OCI-LY7 (cell line): ENCODE measurements at regions not wholly inside any gene's neighbourhood (a gene's known extent, or its start where the extent isn't known, plus 50 kb on each side); places are given as distances from the start of the nearest gene placed in this dataset.

Experiments
- BruUV-seq: library from RNA; stranded (reverse); fragments of 400-500 nt; replicated peaks from 2 replicates; lab custom pipeline; 2021; lab: Mats Ljungman, UMichigan
- CTCF ChIA-PET: fragments of 300-600 bp; sonication (Branson Sonifier 250); formaldehyde crosslinking; loops from one replicate; lab custom pipeline; 2022; ENCODE audit warnings: antibody characterized with exemption; ENCODE audit not compliant: unreplicated experiment; lab: Charles Lee
- POLR2A ChIA-PET: fragments of 300-600 bp; sonication (Branson Sonifier 250); formaldehyde crosslinking; loops from one replicate; lab custom pipeline; 2022; ENCODE audit warnings: antibody characterized with exemption; lab: Charles Lee
- DNase-seq: peaks from one replicate; pipeline ENCODE4 v3.0.0-alpha.2; 2015; ENCODE audit warnings: low spot score
- H2AFZ ChIP-seq: fragments of 200-600 bp; sonication (generic), shearing (Covaris generic); 2 replicates; pipeline ENCODE4 v1.6.1; 2014; ENCODE audit warnings: mild to moderate bottlenecking, antibody characterized with exemption, low read length, moderate library complexity
- H3K27ac ChIP-seq: fragments of 200-600 bp; sonication (generic); 2 replicates; pipeline ENCODE4 v1.5.1; 2014; ENCODE audit warnings: mixed run types, low read depth, mild to moderate bottlenecking, moderate library complexity, low read length, inconsistent platforms; ENCODE audit not compliant: poor library complexity, severe bottlenecking
- H3K36me3 ChIP-seq: fragments of 200-600 bp; sonication (generic); 2 replicates; pipeline ENCODE4 v1.6.1; 2014; ENCODE audit warnings: mild to moderate bottlenecking, antibody characterized with exemption, low read length, moderate library complexity, mixed read lengths; ENCODE audit not compliant: insufficient read depth
- H3K4me1 ChIP-seq: fragments of 200-600 bp; sonication (generic); 2 replicates; pipeline ENCODE4 v1.5.1; 2014; ENCODE audit warnings: mild to moderate bottlenecking, low read length; ENCODE audit not compliant: insufficient read depth, poor library complexity, severe bottlenecking
- H3K4me2 ChIP-seq: fragments of 200-600 bp; sonication (generic); 2 replicates; pipeline ENCODE4 v1.6.1; 2014; ENCODE audit warnings: mild to moderate bottlenecking, low read length
- H3K4me3 ChIP-seq: fragments of 200-600 bp; sonication (generic); 2 replicates; pipeline ENCODE4 v1.5.1; 2014; ENCODE audit warnings: mild to moderate bottlenecking, low read depth, low read length; ENCODE audit not compliant: poor library complexity, severe bottlenecking
- H3K79me2 ChIP-seq: fragments of 200-600 bp; sonication (generic); 2 replicates; pipeline ENCODE4 v1.6.1; 2016; ENCODE audit warnings: low read depth, mild to moderate bottlenecking, low read length, moderate library complexity, mixed read lengths; ENCODE audit not compliant: insufficient read depth
- H3K9me2 ChIP-seq: fragments of 200-600 bp; sonication (generic); 2 replicates; pipeline ENCODE4 v1.6.1; 2016; ENCODE audit warnings: mild to moderate bottlenecking, low read length, mixed read lengths; ENCODE audit not compliant: insufficient read depth
- H3K9me3 ChIP-seq: fragments of 200-600 bp; sonication (generic); 2 replicates; pipeline ENCODE4 v1.6.1; 2014; ENCODE audit warnings: mild to moderate bottlenecking, mixed run types, low read length, mixed read lengths
- H4K20me1 ChIP-seq: fragments of 200-600 bp; sonication (generic); 2 replicates; pipeline ENCODE4 v1.6.1; 2014; ENCODE audit warnings: mild to moderate bottlenecking, antibody characterized with exemption, low read length, moderate library complexity, mixed read lengths; ENCODE audit not compliant: insufficient read depth
- EZH2phosphoT487 ChIP-seq: fragments of 200-600 bp; sonication (generic); IDR thresholded peaks from 2 replicates; pipeline ENCODE4 v1.6.1; 2018; ENCODE audit warnings: low read depth, borderline replicate concordance, mild to moderate bottlenecking, mixed run types, antibody characterized with exemption, low read length, moderate library complexity, mixed read lengths
- intact Hi-C: fragments of 100-400 bp; cut with micrococcal nuclease; formaldehyde crosslinking; loops from one replicate; pipeline ENCODE4 v1.10.0; 2022; ENCODE audit not compliant: unreplicated experiment
- TF ChIP-seq, protein P1 (sequence below): fragments of 200-600 bp; sonication (generic); conservative IDR thresholded peaks from 2 replicates; pipeline ENCODE4 v1.5.1; 2014; ENCODE audit warnings: mild to moderate bottlenecking, antibody characterized with exemption, low read length, moderate library complexity, mixed read lengths

DNA sequence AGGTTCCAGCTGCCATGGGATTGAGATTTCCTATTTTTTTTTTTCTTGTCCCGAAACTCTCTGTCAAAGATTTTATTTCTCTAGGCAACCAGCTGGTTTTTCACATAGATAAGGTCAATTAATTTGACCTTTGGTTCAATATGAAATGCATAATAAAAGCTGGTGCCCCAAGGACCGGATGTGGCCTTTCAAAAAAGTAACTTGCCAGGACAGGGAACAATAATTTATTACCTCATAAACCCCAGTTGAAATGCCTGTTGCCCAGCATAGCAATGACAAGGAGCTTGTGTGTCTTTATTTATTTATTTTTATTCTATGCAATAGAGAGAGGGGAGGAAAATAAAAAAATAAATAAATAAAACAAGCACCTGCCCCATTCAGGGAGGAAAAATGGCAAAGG lies 472.7 kb downstream of the KCNJ2 start:
- Histone ChIP-seq H3K9me3 (no peaks in the 10 kb centered on the region), H3K4me1 (no peaks in the 10 kb centered on the region), H3K27ac (no peak overlapping the region), H2AFZ (no peak overlapping the region), H3K79me2 (no peaks in the 10 kb centered on the region), H3K36me3 (no peaks in the 10 kb centered on the region), H4K20me1 (no peaks in the 10 kb centered on the region), H3K9me2 (no peaks in the 10 kb centered on the region), H3K4me3 (no peak overlapping the region), H3K4me2 (no peak overlapping the region)
- POLR2A ChIA-PET, result no interaction called here
- DNase-seq, result no peak
- CTCF ChIA-PET, result no interaction called here
- intact Hi-C loops, result no loop called here
- TF ChIP-seq EZH2phosphoT487, result no peak
- TF ChIP-seq, protein P1, sequence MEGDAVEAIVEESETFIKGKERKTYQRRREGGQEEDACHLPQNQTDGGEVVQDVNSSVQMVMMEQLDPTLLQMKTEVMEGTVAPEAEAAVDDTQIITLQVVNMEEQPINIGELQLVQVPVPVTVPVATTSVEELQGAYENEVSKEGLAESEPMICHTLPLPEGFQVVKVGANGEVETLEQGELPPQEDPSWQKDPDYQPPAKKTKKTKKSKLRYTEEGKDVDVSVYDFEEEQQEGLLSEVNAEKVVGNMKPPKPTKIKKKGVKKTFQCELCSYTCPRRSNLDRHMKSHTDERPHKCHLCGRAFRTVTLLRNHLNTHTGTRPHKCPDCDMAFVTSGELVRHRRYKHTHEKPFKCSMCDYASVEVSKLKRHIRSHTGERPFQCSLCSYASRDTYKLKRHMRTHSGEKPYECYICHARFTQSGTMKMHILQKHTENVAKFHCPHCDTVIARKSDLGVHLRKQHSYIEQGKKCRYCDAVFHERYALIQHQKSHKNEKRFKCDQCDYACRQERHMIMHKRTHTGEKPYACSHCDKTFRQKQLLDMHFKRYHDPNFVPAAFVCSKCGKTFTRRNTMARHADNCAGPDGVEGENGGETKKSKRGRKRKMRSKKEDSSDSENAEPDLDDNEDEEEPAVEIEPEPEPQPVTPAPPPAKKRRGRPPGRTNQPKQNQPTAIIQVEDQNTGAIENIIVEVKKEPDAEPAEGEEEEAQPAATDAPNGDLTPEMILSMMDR, result no peak
- BruUV-seq, result no TSS peak

DNA sequence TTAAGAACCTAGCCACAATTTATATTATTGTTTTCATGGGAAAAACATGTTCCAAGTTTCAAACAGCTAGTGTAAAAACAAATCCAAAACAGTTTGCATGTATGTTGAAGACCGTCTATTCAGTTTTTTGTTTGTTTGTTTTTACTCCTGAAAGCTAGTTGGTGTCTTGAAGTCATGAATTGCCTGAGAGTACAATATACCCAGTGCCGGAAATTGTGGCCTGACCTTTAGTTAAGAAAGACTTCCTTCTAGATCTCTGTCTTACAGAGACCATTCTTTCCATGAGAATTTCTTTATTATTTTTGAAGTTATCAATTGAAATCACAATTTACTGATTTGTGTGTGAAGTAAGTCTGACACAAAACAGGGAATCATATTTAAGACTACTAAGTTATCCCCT lies 474.8 kb downstream of the KCNJ2 start:
- Histone ChIP-seq H3K9me2 (no peaks in the 10 kb centered on the region), H3K27ac (no peak overlapping the region), H3K9me3 (no peaks in the 10 kb centered on the region), H2AFZ (no peak overlapping the region), H3K36me3 (no peaks in the 10 kb centered on the region), H3K4me2 (no peak overlapping the region), H3K79me2 (no peaks in the 10 kb centered on the region), H3K4me1 (no peaks in the 10 kb centered on the region), H3K4me3 (no peak overlapping the region), H4K20me1 (no peaks in the 10 kb centered on the region)
- no TSS peak for BruUV-seq
- intact Hi-C loops, result no loop called here
- CTCF ChIA-PET, result no interaction called here
- POLR2A ChIA-PET, result no interaction called here
- DNase-seq, result no peak
- no peak for TF ChIP-seq EZH2phosphoT487
- TF ChIP-seq, protein P1, result no peak

DNA sequence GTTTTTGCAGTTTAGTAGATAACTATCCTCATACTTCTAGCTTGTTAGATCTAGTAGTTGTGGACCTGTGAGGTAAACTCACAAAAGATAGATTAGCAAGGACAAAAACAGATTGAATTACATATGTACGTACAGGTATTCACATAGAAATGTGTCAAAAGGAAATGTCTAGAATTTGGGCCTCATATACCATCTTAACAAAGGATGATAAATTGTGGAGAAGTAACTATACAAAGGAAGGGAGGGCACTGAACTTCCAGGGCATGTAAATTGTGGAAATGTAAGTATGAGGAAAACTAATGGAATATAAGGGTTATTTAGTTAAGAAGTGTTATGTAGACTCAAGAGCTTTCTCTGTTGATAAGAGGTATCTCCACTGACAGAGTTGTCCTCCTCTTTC lies 477.3 kb downstream of the KCNJ2 start:
- Histone ChIP-seq H2AFZ (no peak overlapping the region), H3K4me1 (no peaks in the 10 kb centered on the region), H3K4me3 (no peak overlapping the region), H3K4me2 (no peak overlapping the region), H3K27ac (no peak overlapping the region), H3K9me3 (no peaks in the 10 kb centered on the region), H3K9me2 (no peaks in the 10 kb centered on the region), H3K79me2 (no peaks in the 10 kb centered on the region), H4K20me1 (no peaks in the 10 kb centered on the region), H3K36me3 (no peaks in the 10 kb centered on the region)
- no TSS peak for BruUV-seq
- DNase-seq, result no peak
- intact Hi-C loops, result no loop called here
- POLR2A ChIA-PET, result interaction anchor here (0.6 to 0.7 kb wide), 2 partner anchors 207 to 249 kb away, joined by 4 read pairs; no protein-coding TSS in a partner anchor
- CTCF ChIA-PET, result no interaction called here
- no peak for TF ChIP-seq EZH2phosphoT487
- TF ChIP-seq, protein P1, result no peak
